ENCODE measurements at regions not wholly inside any gene's neighbourhood (a gene's known extent, or its start where the extent isn't known, plus 50 kb on each side); places are given as distances from the start of the nearest gene placed in this dataset.
A peak's percentile ranks its signal among the peaks of the same experiment; 100 is the strongest.

GRCh38 chr13:68727165-68727564, 1380.5 kb upstream of the ATXN8OS start:
- TF ChIP-seq CTCF (IDR thresholded peaks at IDR 0.05; ENCODE audit: insufficient read depth, low read depth, low read length) (no peak), EZH2 (IDR thresholded peaks at IDR 0.05; ENCODE audit: insufficient read depth, low read length) (no peak)
- no peaks in the 10 kb centered on the region for H3K27me3 Mint-ChIP-seq (ENCODE audit: low read depth, unreplicated experiment)
- no peaks in the 10 kb centered on the region for H3K36me3 Mint-ChIP-seq (ENCODE audit: low read depth, unreplicated experiment)

GRCh38 chr13:68719815-68720214, 1387.8 kb upstream of the ATXN8OS start:
- Histone ChIP-seq H3K4me2 (ENCODE audit: low read length) (no peak overlapping the region), H3K27ac (ENCODE audit: low read depth, low read length) (no peak overlapping the region), H3K4me3 (ENCODE audit: insufficient read depth, low read depth, low read length) (no peak overlapping the region), H3K4me1 (ENCODE audit: insufficient read depth, low read length) (no peaks in the 10 kb centered on the region), H3K27me3 (ENCODE audit: insufficient read depth, low read length) (no peaks in the 10 kb centered on the region), H2AFZ (ENCODE audit: low read depth, low read length) (no peak overlapping the region), H3K9me3 (ENCODE audit: insufficient read depth, low read depth, low read length) (no peaks in the 10 kb centered on the region), H3K9ac (ENCODE audit: low read length) (no peak overlapping the region), H4K20me1 (ENCODE audit: insufficient read depth, low read length) (no peaks in the 10 kb centered on the region), H3K79me2 (ENCODE audit: insufficient read depth, low read length) (no peaks in the 10 kb centered on the region), H3K36me3 (ENCODE audit: insufficient read depth, low read length) (no peaks in the 10 kb centered on the region)
- TF ChIP-seq CTCF (IDR thresholded peaks at IDR 0.05; ENCODE audit: insufficient read depth, low read depth, low read length) (no peak), EZH2 (IDR thresholded peaks at IDR 0.05; ENCODE audit: insufficient read depth, low read length) (no peak)
- Mint-ChIP-seq H3K27ac (ENCODE audit: unreplicated experiment) (no peak overlapping the region), H3K9me3 (ENCODE audit: unreplicated experiment) (no peaks in the 10 kb centered on the region), H3K36me3 (ENCODE audit: low read depth, unreplicated experiment) (no peaks in the 10 kb centered on the region), H3K4me1 (ENCODE audit: low read depth, unreplicated experiment) (peaks cover 8% of the 10 kb centered on the region), H3K27me3 (ENCODE audit: low read depth, unreplicated experiment) (no peaks in the 10 kb centered on the region), H3K4me3 (ENCODE audit: unreplicated experiment) (no peak overlapping the region)
- FAIRE-seq: no peak
- DNase-seq (ENCODE audit: low read depth): no peak

More at GRCh38 chr13:68727165-68727564, 1380.5 kb upstream of the ATXN8OS start:
- no peak for FAIRE-seq
- peak; percentile 63 for DNase-seq (ENCODE audit: low read depth)
- no peaks in the 10 kb centered on the region for H4K20me1 ChIP-seq (ENCODE audit: insufficient read depth, low read length)
- no peaks in the 10 kb centered on the region for H3K4me1 ChIP-seq (ENCODE audit: insufficient read depth, low read length)
- H3K4me3 ChIP-seq (ENCODE audit: insufficient read depth, low read depth, low read length): no peak overlapping the region
- H3K27ac ChIP-seq (ENCODE audit: low read depth, low read length): no peak overlapping the region
- H3K9ac ChIP-seq (ENCODE audit: low read length): no peak overlapping the region
- no peaks in the 10 kb centered on the region for H3K27me3 ChIP-seq (ENCODE audit: insufficient read depth, low read length)
- no peaks in the 10 kb centered on the region for H3K9me3 Mint-ChIP-seq (ENCODE audit: unreplicated experiment)
- H3K9me3 ChIP-seq (ENCODE audit: insufficient read depth, low read depth, low read length): no peaks in the 10 kb centered on the region
- no peak overlapping the region for H3K27ac Mint-ChIP-seq (ENCODE audit: unreplicated experiment)
- no peaks in the 10 kb centered on the region for H3K36me3 ChIP-seq (ENCODE audit: insufficient read depth, low read length)
- H3K4me2 ChIP-seq (ENCODE audit: low read length): no peak overlapping the region
- no peak overlapping the region for H2AFZ ChIP-seq (ENCODE audit: low read depth, low read length)
- H3K79me2 ChIP-seq (ENCODE audit: insufficient read depth, low read length): no peaks in the 10 kb centered on the region
- no peaks in the 10 kb centered on the region for H3K4me1 Mint-ChIP-seq (ENCODE audit: low read depth, unreplicated experiment)
- no peak overlapping the region for H3K4me3 Mint-ChIP-seq (ENCODE audit: unreplicated experiment)

- Mint-ChIP-seq H3K9me3 (ENCODE audit: unreplicated experiment) (no peaks in the 10 kb centered on the region), H3K4me1 (ENCODE audit: low read depth, unreplicated experiment) (peaks cover 19% of the 10 kb centered on the region), H3K27me3 (ENCODE audit: low read depth, unreplicated experiment) (no peaks in the 10 kb centered on the region), H3K27ac (ENCODE audit: unreplicated experiment) (no peak overlapping the region), H3K36me3 (ENCODE audit: low read depth, unreplicated experiment) (no peaks in the 10 kb centered on the region), H3K4me3 (ENCODE audit: unreplicated experiment) (no peak overlapping the region)
- Histone ChIP-seq H2AFZ (ENCODE audit: low read depth, low read length) (no peak overlapping the region), H3K27ac (ENCODE audit: low read depth, low read length) (no peak overlapping the region), H3K27me3 (ENCODE audit: insufficient read depth, low read length) (no peaks in the 10 kb centered on the region), H3K4me1 (ENCODE audit: insufficient read depth, low read length) (no peaks in the 10 kb centered on the region), H3K36me3 (ENCODE audit: insufficient read depth, low read length) (no peaks in the 10 kb centered on the region), H3K4me3 (ENCODE audit: insufficient read depth, low read depth, low read length) (no peak overlapping the region), H3K79me2 (ENCODE audit: insufficient read depth, low read length) (no peaks in the 10 kb centered on the region), H4K20me1 (ENCODE audit: insufficient read depth, low read length) (no peaks in the 10 kb centered on the region), H3K9ac (ENCODE audit: low read length) (no peak overlapping the region), H3K9me3 (ENCODE audit: insufficient read depth, low read depth, low read length) (no peaks in the 10 kb centered on the region), H3K4me2 (ENCODE audit: low read length) (no peak overlapping the region)
- TF ChIP-seq EZH2 (IDR thresholded peaks at IDR 0.05; ENCODE audit: insufficient read depth, low read length) (no peak), CTCF (IDR thresholded peaks at IDR 0.05; ENCODE audit: insufficient read depth, low read depth, low read length) (no peak)
- DNase-seq (ENCODE audit: low read depth) (no peak), FAIRE-seq (no peak)
Measured at GRCh38 chr13:68715651-68716050, 1392.0 kb upstream of the ATXN8OS start.
